AG09319 (cell line): ENCODE measurements at regions not wholly inside any gene's neighbourhood (a gene's known extent, or its start where the extent isn't known, plus 50 kb on each side); places are given as distances from the start of the nearest gene placed in this dataset.

Experiments used
- DNase-seq: peaks from one replicate; pipeline ENCODE4 v3.0.0-alpha.2; 2010; ENCODE audit warnings: low read depth; ENCODE audit errors: extremely low read depth
- CTCF ChIP-seq: IDR thresholded peaks from 2 replicates; pipeline ENCODE4 v1.5.1; 2011; ENCODE audit warnings: low read depth, mild to moderate bottlenecking, inconsistent platforms, low read length, moderate library complexity

- no peak for DNase-seq
- TF ChIP-seq CTCF, result no peak
Observed at GRCh38 chr1:199054694-199055093, 415.9 kb downstream of the PTPRC start.

GRCh38 chr1:199057322-199057721, 418.5 kb downstream of the PTPRC start:
- DNase-seq, result no peak
- TF ChIP-seq CTCF, result no peak

- DNase-seq, result no peak
- no peak for TF ChIP-seq CTCF
Observed at GRCh38 chr1:199058281-199058680, 419.4 kb downstream of the PTPRC start.

- no peak for DNase-seq
- no peak for TF ChIP-seq CTCF
Observed at GRCh38 chr1:199064971-199065370, 426.1 kb downstream of the PTPRC start.

GRCh38 chr1:199067483-199067882, 428.6 kb downstream of the PTPRC start:
- TF ChIP-seq CTCF, result no peak
- no peak for DNase-seq

- no peak for DNase-seq
- no peak for TF ChIP-seq CTCF
Observed at GRCh38 chr1:199071080-199071479, 432.2 kb downstream of the PTPRC start.

GRCh38 chr1:199073166-199073565, 434.3 kb downstream of the PTPRC start:
- no peak for DNase-seq
- no peak for TF ChIP-seq CTCF
